GM21390 (cell line): ENCODE measurements at regions not wholly inside any gene's neighbourhood (a gene's known extent, or its start where the extent isn't known, plus 50 kb on each side); places are given as distances from the start of the nearest gene placed in this dataset.

Source experiments
- ATAC-seq: cut with Tn5 transposase; IDR thresholded peaks from one replicate; pipeline ENCODE4 v1.9.1; 2021; ENCODE audit not compliant: unreplicated experiment

DNA sequence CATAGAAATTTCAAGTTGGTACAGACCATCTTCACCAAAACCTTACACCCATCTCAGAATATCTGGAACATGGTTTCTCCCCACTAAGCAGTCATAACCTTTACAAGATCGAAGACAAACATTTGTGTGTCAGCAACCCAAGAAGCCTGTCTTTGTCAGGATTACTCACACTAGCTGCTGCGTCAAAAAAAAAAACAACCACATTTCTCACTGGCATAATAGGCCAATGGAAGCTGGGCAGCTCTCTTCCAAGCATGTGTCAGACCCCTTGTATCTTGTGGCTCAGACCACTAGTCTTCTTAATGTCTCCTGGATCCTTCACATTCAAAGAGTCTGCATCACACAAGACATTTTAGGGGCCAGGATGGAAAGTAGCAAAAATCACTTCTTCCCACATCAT is 266.9 kb upstream of the IGF1R start:
- no peak for ATAC-seq

DNA sequence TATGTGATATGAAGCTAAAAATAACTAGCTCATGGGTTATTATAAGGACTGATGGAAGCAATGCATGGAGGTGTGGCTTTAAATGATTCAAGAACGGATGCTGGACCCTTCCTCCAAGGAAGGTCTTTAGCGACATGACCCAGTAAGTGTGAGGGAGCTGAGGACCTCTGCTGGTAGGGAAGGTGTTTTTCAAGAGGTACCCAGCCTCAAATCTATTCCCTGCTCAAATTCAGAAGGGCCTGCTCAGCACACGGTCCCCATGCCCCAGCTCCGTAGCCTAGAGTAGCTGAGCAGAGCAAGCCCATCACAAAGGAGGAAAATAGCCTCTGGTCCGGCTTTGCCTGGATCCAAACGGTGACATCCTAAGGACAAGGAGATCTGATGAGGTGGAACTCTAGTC is 266.2 kb upstream of the IGF1R start:
- ATAC-seq, result no peak

DNA sequence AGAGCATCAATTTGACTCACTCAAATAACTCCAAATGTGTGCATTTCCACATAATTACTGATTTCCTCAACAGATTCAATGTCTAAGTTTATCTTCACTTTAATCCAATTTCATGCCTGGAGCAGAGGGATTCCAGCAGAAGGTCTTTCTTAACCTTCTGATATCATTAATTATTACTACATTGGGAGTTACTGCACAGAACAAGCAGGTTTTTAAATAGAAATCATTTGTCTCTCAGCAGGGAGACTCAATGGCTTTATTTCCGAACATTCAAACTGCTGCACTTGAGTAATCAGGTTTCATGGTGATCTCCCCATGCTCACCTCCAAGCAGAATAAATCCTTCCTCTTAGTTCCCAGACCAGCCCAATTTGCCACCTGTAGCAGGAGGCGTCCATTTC is 264.8 kb upstream of the IGF1R start:
- ATAC-seq, result no peak

DNA sequence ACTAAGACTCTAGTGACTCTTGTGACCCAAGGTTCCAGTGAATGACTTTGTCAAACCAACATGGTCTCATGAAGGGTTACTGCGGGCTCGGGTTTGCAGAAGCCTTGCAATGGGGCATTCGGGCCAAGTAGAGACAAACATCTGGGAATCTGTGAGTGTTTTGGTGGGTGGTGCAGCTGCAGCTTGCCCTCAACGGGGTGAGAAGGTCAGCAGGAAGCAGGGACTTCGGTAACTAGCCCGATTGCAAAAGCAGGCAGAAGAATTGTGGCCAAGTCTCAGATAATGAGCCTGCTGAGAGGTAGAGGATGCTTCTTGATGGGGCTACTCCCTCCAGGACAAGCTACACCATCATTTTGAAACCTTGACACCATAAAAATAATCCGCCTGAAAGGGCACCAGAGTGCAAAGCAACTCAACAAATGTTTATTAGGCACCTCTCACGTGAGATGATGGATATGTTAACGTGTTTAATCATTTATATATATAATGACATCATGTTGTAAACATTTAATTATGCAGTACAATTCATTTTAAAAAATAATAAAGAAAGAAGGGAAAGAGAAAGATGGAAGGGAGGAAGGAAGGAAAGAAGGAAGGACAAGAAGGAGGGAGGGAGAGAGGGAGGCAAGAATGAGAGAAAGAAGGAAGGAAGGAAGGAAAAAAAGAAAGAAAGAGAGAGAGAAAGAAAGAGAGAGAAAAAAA is 263.9 kb upstream of the IGF1R start:
- ATAC-seq, result no peak

DNA sequence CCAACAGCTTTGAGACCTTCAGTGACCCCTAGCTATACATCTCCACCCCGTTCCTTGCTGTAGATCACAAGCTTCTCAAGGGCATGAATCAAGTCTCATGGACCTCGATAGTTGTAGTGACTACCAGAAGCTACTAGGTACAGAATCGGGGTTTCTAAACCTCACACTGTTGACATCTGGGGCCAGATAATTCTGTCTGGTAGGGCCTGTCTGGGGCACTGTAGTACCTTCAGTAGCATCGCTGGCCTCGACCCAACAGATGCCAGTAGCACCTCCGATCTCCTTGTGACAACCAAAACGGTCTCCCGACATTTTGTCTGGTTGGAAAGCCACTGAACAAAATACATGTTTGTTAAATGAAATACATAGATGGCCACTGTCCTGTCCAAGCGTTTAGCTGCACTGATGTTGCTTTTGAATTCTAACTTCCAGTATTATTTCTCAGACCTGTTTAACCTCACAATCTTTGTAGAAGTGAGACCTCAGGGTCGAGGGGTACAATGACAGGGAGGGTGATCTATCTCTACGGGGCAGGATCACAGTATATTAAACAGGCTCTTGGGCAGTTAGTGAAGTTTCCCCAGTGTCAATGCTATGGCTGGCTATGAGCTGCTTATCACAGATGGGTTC is 262.5 kb upstream of the IGF1R start:
- ATAC-seq, result no peak

DNA sequence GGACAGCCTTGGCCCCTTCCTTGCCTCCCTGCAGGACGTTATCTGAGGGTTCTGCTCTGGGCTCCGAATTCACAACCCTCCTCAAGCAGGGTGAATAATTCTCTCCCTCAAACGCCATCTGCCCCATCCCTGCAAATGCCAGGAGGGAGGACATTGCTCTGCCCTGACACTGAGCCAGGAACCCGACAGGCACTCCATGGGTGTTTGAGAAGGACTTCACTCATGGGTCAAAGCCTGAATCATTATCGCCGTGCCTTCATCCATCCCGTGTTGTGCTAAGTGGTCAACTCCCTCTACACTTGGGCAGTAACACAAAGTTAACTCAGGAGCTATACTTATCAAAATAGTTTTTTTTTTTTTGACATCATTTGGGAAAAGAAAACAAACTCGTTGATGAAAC is 261.8 kb upstream of the IGF1R start:
- no peak for ATAC-seq

DNA sequence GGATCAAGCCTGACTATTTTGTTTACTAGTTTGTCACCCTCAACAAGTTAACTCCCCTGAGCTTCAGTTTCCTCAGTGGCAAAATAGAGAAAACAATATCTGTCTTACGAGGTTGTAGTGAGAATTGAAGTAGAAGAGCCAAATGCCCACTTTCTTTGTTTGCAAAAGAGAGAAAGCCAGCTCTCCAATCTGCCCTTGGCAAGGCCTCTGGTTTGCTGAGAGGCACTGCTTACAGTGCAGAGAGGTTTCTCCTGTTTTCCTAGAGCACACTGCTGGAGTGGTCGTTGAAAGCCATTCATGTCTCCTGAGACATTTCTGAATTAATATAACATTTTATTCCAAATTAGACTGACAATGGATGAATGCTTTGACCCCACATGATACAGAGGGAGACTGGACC is 260.5 kb upstream of the IGF1R start:
- no peak for ATAC-seq

DNA sequence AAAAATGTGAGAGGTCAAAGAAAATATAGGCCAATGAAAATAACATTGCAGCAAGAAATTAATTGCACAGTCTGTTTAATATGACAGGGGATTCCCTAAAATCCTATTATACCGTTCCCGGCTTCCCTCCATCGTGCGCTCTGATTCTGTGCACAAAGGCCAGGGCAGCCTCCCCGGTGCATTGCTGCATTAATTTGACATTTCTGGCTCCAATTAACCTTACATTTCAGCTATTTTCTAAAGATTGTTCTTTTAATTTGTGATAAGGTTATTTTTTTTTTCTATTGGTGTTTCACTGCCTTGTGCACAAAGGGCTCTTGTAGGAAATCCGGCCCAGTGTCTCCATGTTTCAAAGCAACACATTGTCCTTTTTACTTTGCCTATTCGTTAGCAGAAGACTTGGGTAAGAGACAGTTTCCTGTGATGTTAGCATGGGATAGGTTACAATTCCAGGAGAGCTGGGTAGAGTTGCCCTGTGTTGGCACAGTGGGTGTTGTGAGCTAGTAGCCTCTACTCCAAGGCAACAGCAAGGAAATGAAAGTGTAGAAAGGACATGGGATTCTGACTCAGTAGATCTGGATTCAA is 257.3 kb upstream of the IGF1R start:
- no peak for ATAC-seq

DNA sequence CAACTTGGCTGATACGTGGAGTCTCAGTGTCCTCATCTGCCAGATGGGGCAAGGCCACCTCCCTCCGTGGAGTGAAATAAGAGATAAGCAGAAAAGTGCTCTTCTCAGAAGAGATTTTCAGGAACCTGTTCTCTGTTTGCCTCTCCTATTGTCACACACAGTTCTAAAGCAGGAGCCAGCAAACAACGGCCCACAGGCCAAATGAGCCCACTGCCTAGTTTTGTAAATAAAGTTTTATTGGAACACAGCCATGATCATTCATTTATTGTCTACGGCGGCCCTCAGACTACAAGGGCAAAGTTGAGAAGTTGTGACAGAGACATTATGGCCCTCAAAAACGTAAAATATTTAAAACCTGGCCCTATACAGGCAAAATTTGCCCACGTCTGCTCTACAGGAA is 256.8 kb upstream of the IGF1R start:
- ATAC-seq, result no peak

DNA sequence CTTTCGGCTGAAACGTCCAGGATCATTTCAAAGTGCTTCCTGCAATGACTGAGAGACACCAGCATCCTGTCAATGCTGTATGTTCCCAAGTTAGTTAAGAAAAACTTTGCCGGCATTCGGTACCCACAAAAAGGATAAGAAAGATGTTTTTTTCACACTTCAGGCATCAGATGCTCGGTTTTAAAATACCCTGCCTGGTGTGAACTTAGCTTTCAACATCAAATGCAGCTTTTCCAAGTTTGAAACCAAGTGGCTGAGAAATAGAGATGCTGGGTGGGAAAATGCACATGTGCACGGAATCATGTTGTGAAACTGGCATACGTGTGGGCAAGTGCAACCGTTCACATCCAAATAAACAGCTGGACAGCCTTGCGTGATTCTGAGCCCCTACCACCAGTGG is 254.9 kb upstream of the IGF1R start:
- ATAC-seq, result no peak

DNA sequence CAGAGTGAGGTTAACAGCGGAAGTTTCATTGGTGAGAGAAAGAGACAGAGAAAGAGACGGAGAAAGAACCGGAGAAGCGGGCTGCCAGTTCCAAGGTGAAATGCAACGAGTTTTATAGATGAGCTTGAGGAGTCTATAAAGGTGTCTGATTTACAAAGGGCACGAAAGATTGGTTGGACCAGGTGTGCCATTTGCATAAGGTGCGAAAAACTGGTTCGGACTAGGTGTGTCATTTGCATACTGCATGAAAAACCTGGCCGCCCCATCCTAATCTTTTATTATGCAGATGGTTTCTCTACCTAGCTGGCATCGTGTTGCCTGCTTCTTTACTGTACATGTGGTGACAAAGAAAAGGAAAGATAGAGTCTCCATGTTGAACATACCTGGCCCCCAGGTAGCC is 253.8 kb upstream of the IGF1R start:
- ATAC-seq, result no peak

DNA sequence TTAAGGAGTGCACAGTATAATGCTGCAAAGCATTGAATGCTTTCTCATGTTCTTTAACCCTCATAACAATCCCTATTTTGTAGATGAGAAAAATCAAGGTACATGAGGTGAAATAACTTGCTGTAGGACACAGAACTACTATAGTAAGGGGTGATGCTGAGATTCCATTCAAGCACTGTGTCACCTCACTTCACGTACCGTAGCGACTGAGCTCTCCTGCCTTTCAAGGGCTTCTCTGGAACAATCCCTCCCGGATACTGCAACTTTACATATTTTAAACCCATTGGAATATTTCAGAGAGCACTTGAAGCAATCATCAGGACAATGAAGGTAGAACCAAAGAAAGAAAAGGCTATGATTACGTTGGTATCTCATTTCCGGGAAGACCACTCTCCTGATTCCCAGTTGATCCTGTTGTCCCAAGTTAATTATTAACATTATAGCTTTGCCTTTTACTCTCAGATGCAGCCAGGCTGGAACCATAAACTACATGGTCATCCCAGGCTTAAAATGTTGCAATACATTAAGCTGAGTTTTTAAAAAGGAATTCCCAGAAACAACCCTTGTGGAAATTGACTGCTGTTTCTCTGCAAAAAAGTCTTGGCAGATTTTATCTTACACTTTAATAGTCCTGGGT is 252.2 kb upstream of the IGF1R start:
- no peak for ATAC-seq

DNA sequence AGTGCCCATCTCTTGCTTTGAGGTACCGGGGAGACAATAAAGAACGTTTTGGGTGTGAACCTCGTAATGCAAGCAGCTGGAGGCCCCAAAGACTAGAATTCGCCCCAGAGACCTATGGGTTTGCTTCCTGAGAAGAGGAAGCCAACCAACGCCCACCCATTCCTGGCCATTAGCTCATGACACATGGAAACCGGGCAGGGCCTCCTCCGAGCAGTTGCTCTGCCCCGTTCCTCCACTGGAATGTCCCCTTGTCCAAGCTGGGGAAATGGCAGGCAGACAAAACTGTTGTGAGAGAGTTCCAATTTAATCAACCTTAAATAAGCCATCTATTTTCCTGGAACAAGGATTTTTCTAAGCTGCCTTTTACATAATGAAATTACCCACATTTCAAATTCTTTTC is 250.9 kb upstream of the IGF1R start:
- ATAC-seq, result no peak

DNA sequence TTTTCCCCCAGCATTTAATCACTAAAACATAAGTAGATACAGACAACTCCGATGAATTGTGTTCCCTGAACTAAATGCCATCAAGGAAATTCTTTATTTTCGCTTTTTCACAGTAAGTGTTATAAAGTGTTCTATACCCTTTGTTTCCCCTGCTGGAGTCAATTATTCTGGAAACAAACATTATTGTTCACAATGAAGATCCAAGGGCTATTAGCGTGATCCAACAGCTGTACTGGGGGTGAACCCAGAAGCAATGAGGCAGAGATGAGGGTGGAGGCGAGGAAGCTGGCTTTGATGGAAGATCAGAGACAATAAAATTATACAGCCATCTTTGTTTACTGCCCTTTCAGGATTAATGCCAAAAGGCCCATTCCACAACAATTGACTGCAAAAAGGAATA is 250.3 kb upstream of the IGF1R start:
- no peak for ATAC-seq

DNA sequence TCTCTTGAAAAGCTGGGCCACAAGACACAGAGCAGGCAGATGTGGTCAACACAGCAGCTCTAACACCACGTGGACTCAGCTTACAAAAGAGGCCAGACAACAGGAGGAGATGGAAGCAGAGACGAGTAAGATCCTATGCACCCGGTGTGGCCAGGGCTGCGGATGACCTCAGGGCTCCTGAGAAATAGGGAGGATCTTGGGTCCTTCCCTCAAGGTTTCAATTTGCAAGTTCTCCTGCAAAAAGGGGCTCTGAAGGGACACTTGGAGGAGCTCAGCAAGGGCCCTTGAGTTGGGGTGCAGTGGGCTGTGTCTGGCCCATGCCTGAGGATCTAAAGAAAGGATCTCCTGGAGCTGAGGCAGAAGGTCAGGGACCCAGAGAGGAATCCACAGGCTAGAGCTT is 249.5 kb upstream of the IGF1R start:
- no peak for ATAC-seq

DNA sequence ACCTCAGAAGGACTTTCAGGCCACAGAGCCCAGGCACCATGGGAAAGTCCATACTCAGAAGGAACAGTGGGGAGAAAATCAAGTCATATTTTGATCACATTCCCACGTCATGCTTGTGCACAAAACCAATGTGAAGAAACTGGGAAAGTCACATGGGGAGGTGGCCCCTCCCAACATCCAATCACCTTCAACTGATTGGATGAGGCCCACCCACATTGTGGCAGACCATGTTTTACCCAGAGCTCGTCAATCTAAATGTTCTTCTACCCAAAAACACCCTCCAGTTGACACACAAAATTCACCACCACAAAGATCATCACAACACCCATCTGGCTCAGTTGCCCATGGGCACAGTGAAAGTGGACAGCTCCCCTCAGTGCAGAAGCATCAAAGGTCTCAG is 248.2 kb upstream of the IGF1R start:
- ATAC-seq, result no peak

DNA sequence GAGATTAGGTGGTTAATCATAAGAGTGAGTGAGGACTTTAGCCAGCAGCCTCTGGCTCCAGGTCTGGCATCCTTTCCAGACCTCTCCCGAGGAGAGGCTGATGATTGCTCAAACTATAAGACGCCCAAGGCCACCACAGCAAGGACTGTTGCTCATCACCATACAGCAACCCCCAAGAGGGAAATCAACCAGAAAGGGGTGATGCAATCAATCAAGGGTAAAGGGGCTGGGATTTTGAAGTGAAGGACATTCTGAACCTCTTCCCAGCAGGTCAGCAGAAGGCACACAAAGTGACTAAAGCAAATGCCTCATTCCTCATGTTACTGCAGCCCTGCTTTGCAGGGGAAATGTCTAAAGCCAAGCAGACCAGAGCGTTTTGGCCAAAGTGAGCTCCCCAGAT is 247.3 kb upstream of the IGF1R start:
- ATAC-seq, result no peak

DNA sequence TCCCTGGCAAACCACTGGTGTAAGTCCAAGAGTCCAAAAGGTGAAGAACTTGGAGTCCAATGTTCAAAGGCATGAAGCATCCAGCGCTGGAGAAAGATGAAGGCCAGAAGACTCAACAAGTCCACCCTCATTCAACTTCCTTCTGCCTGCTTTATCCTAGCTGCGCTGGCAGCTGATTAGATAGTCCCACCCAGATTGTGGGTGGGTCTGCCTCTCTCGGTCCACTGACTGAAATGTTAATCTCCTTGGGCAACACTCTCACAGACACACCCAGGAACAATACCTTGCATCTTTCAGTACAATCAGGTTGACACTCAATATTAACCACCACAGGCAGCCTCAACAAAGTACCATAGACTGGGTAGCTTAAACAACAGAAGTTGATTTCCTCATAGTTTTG is 245.9 kb upstream of the IGF1R start:
- no peak for ATAC-seq

DNA sequence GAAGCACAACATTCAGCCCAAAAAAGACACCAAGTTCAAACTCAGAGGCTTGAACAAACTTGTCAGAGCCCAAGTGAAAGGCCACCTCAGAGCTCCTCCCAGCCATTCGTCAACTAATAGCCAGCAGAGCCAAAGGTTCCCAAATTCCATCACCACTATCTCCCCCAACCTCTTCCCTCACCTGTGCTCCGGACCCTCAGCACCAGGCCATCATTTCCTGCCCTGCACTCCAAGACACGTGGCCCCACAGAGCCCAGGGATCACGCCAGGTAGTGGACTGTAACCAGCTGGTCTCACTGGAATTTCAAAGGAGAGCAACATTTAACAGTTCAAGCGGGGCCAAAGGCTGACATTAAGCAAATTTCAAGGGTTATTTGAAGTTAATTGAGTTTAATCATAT is 245.2 kb upstream of the IGF1R start:
- no peak for ATAC-seq

DNA sequence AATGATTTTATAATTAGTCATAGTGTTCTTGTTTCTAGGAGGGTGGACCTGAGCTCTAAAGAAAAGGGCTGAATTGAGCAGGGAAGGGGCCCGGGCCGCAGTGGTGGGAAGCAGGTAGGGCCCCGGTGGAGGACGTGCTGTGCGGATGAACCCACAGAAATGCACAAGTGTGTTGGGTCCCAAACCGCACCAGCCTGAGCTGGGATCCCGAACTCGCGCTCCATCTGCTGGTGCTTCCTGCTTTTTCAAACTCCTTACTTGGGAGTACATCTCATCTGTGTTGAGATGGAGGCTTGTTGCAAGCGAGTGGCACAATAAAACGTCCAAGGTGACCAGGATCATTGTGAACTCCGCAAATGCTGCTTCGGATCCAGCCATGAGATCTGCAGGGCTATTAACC is 244.8 kb upstream of the IGF1R start:
- ATAC-seq, result no peak

DNA sequence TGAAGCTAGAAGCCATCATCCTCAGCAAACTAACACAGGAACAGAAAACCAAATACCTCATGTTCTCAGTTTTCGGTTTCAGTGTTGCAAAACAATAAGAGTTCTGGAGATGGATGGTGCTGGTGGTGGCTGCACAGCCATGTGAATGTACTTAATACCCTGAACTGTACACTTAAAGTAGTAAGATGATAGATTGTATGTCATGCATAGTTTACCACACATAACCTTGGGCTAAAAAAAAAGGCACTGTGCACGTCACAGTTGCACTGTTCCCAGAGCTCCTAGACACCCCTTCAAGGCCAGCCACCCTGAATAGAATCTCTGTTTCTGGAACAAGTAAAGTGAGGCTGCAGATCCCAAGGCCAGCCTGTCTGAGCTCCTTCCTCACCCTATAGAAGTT is 243.3 kb upstream of the IGF1R start:
- ATAC-seq, result no peak

DNA sequence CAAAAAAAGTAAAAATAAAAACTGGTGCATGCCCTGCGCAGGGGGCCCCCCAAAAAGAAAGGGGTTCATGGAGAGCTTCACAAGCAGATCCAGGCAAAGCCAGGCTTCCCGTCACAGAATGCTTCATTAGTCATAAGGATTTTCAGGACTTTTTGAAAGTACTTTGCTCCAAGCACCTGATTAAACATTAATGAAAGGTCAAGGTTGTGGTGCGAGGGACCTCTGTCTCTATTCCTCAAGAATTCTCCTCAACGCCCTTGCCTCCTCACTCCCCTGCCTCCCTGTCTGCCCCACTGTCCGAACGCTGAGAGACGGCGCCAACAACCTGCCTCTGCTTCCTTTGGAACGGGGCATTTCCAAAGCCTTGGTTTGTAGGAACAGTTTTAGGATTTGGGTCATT is 240.1 kb upstream of the IGF1R start:
- no peak for ATAC-seq
